Transverse colon (tissue), 4 donors: ENCODE measurements at regions not wholly inside any gene's neighbourhood (a gene's known extent, or its start where the extent isn't known, plus 50 kb on each side); places are given as distances from the start of the nearest gene placed in this dataset.

Experiments
- EP300 ChIP-seq: sonication (generic); formaldehyde crosslinking; IDR thresholded peaks from one replicate; pipeline ENCODE4 v1.6.1; 2017; ENCODE audit warnings: antibody characterized with exemption, low read depth
- POLR2A ChIP-seq: fragments of 450-650 bp; IDR thresholded peaks from one replicate; pipeline ENCODE4 v1.6.1; 2016; ENCODE audit warnings: antibody characterized with exemption, mild to moderate bottlenecking, moderate library complexity
- POLR2AphosphoS5 ChIP-seq, 3 donors: sonication (generic); formaldehyde crosslinking; IDR thresholded peaks; one replicate each; pipeline ENCODE4 v1.6.1; 2016; ENCODE audit warnings: antibody characterized with exemption in 3 of 3
- TF ChIP-seq, protein P1 (sequence below), 5 experiments: fragments of 200-600 bp in 3 of 5; fragments of 450-650 bp in 2 of 5; sonication (generic) in 3 of 5; IDR thresholded peaks; 1 replicate in 2 of 5; 2 replicates in 3 of 5; pipeline ENCODE4 v1.5.1; 2016 to 2017; ENCODE audit warnings: antibody characterized with exemption in 5 of 5, inconsistent platforms in 3 of 5, mild to moderate bottlenecking in 2 of 5, moderate library complexity in 1 of 5

DNA sequence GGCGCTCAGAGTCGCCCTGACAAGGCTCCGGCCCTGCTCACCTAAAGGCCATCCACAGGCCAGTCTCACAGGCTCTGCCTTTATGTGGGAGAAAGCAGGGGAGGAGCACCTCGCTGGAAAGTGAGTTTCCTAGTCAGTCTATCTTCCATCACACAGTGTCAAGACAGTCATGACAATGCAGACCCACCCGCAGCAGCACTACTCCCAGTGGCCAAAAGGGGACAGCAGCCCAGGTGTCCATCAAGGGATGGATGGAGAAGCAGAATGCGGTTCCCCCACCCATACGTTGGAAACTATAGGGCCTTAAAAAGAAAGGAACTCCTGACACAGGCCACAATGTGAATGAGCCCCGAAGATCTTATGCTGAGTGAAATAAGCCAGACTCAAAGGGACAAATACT is 226.8 kb downstream of the ENGASE start:
- TF ChIP-seq, protein P1, sequence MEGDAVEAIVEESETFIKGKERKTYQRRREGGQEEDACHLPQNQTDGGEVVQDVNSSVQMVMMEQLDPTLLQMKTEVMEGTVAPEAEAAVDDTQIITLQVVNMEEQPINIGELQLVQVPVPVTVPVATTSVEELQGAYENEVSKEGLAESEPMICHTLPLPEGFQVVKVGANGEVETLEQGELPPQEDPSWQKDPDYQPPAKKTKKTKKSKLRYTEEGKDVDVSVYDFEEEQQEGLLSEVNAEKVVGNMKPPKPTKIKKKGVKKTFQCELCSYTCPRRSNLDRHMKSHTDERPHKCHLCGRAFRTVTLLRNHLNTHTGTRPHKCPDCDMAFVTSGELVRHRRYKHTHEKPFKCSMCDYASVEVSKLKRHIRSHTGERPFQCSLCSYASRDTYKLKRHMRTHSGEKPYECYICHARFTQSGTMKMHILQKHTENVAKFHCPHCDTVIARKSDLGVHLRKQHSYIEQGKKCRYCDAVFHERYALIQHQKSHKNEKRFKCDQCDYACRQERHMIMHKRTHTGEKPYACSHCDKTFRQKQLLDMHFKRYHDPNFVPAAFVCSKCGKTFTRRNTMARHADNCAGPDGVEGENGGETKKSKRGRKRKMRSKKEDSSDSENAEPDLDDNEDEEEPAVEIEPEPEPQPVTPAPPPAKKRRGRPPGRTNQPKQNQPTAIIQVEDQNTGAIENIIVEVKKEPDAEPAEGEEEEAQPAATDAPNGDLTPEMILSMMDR (IDR thresholded peaks at IDR 0.05), result no peak
- TF ChIP-seq POLR2A (no peak), POLR2AphosphoS5 (IDR thresholded peaks at IDR 0.05) (no peak), EP300 (no peak)
